ENCODE measurements at regions not wholly inside any gene's neighbourhood (a gene's known extent, or its start where the extent isn't known, plus 50 kb on each side); places are given as distances from the start of the nearest gene placed in this dataset.

GRCh38 chr9:23172206-23172605, 653.8 kb downstream of the ELAVL2 start:
- CTCF ChIA-PET = no interaction called here
- H3K4me3 Mint-ChIP-seq (ENCODE audit: unreplicated experiment) = no peak overlapping the region
- POLR2A ChIA-PET = no interaction called here
- no peak for DNase-seq (ENCODE audit: unreplicated experiment)
- intact Hi-C loops (cut with micrococcal nuclease) = no loop called here
- H3K27me3 Mint-ChIP-seq (ENCODE audit: insufficient read depth, unreplicated experiment) = peaks cover 47% of the 10 kb centered on the region
- no peak for TF ChIP-seq CTCF (IDR thresholded peaks at IDR 0.05; ENCODE audit: unreplicated experiment)
- H3K4me1 Mint-ChIP-seq (ENCODE audit: insufficient read depth, unreplicated experiment) = no peaks in the 10 kb centered on the region
- H3K36me3 Mint-ChIP-seq (ENCODE audit: insufficient read depth, unreplicated experiment) = no peaks in the 10 kb centered on the region
- no TSS peak for BruUV-seq (replicated peaks)
- H3K9me3 Mint-ChIP-seq (ENCODE audit: unreplicated experiment) = no peaks in the 10 kb centered on the region
- H3K27ac Mint-ChIP-seq (ENCODE audit: low read depth, unreplicated experiment) = no peak overlapping the region

- Mint-ChIP-seq H3K27me3 (ENCODE audit: insufficient read depth, unreplicated experiment) (peaks cover 47% of the 10 kb centered on the region), H3K9me3 (ENCODE audit: unreplicated experiment) (no peaks in the 10 kb centered on the region), H3K27ac (ENCODE audit: low read depth, unreplicated experiment) (no peak overlapping the region), H3K4me1 (ENCODE audit: insufficient read depth, unreplicated experiment) (no peaks in the 10 kb centered on the region), H3K36me3 (ENCODE audit: insufficient read depth, unreplicated experiment) (no peaks in the 10 kb centered on the region), H3K4me3 (ENCODE audit: unreplicated experiment) (no peak overlapping the region)
- ChIA-PET POLR2A (no interaction called here), CTCF (interaction anchor here (0.7 kb wide), 1 partner anchor 15 kb away, joined by 3 read pairs; no protein-coding TSS in a partner anchor)
- BruUV-seq (replicated peaks) = no TSS peak
- no peak for TF ChIP-seq CTCF (IDR thresholded peaks at IDR 0.05; ENCODE audit: unreplicated experiment)
- intact Hi-C loops (cut with micrococcal nuclease) = no loop called here
- DNase-seq (ENCODE audit: unreplicated experiment) = no peak
Measured at GRCh38 chr9:23172979-23173637, 652.9 kb downstream of the ELAVL2 start.

- no peak for DNase-seq (ENCODE audit: unreplicated experiment)
- POLR2A ChIA-PET = no interaction called here
- no TSS peak for BruUV-seq (replicated peaks)
- peaks cover 4% of the 10 kb centered on the region for H3K36me3 Mint-ChIP-seq (ENCODE audit: insufficient read depth, unreplicated experiment)
- H3K27ac Mint-ChIP-seq (ENCODE audit: low read depth, unreplicated experiment) = no peak overlapping the region
- no peaks in the 10 kb centered on the region for H3K9me3 Mint-ChIP-seq (ENCODE audit: unreplicated experiment)
- H3K4me3 Mint-ChIP-seq (ENCODE audit: unreplicated experiment) = no peak overlapping the region
- peaks cover 64% of the 10 kb centered on the region for H3K27me3 Mint-ChIP-seq (ENCODE audit: insufficient read depth, unreplicated experiment)
- intact Hi-C loops (cut with micrococcal nuclease) = no loop called here
- CTCF ChIA-PET = no interaction called here
- no peak for TF ChIP-seq CTCF (IDR thresholded peaks at IDR 0.05; ENCODE audit: unreplicated experiment)
- no peaks in the 10 kb centered on the region for H3K4me1 Mint-ChIP-seq (ENCODE audit: insufficient read depth, unreplicated experiment)
Measured at GRCh38 chr9:23194281-23194680, 631.8 kb downstream of the ELAVL2 start.

- ChIA-PET POLR2A (interaction anchor here (0.6 to 0.7 kb wide), 2 partner anchors 90 to 496 kb away, joined by 3 to 4 read pairs; no protein-coding TSS in a partner anchor), CTCF (no interaction called here)
- Mint-ChIP-seq H3K9me3 (ENCODE audit: unreplicated experiment) (no peaks in the 10 kb centered on the region), H3K4me1 (ENCODE audit: insufficient read depth, unreplicated experiment) (no peaks in the 10 kb centered on the region), H3K4me3 (ENCODE audit: unreplicated experiment) (no peak overlapping the region), H3K36me3 (ENCODE audit: insufficient read depth, unreplicated experiment) (no peaks in the 10 kb centered on the region), H3K27ac (ENCODE audit: low read depth, unreplicated experiment) (no peak overlapping the region), H3K27me3 (ENCODE audit: insufficient read depth, unreplicated experiment) (peaks cover 36% of the 10 kb centered on the region)
- no TSS peak for BruUV-seq (replicated peaks)
- TF ChIP-seq CTCF (IDR thresholded peaks at IDR 0.05; ENCODE audit: unreplicated experiment) = no peak
- no peak for DNase-seq (ENCODE audit: unreplicated experiment)
- intact Hi-C loops (cut with micrococcal nuclease) = loop anchor here (10.0 kb wide), 1 partner anchor 629 kb away; no protein-coding TSS in a partner anchor
Measured at GRCh38 chr9:23215688-23216087, 610.4 kb downstream of the ELAVL2 start.
